HCT116 (cell line): ENCODE measurements at regions not wholly inside any gene's neighbourhood (a gene's known extent, or its start where the extent isn't known, plus 50 kb on each side); places are given as distances from the start of the nearest gene placed in this dataset.

Experiments used
- ATAC-seq: fragments of 200-7000 bp; cut with Tn5 transposase; 2 replicates; pipeline ENCODE4 v1.9.1; 2020; ENCODE audit warnings: mild to moderate bottlenecking, moderate library complexity
- BruUV-seq: library from RNA; stranded (reverse); fragments of 400-500 nt; replicated peaks from 2 replicates; lab custom pipeline; 2021; lab: Mats Ljungman, UMichigan
- CTCF ChIA-PET: fragments of 300-600 bp; sonication (Branson Sonifier 250); formaldehyde crosslinking; loops from one replicate; lab custom pipeline; 2021; ENCODE audit warnings: antibody characterized with exemption; lab: Charles Lee
- POLR2A ChIA-PET: fragments of 300-600, 350-600 bp; sonication (Branson Sonifier 250); formaldehyde crosslinking; loops from one replicate; lab custom pipeline; 2021; ENCODE audit warnings: antibody characterized with exemption; lab: Charles Lee
- RAD21 ChIA-PET, 2 experiments: fragments of 300-600 bp; sonication (Branson Sonifier 250); formaldehyde crosslinking; loops; one replicate each; lab custom pipeline; 2023; ENCODE audit warnings: low total read pairs in 2 of 2; ENCODE audit not compliant: uncharacterized antibody in 2 of 2, unreplicated experiment in 2 of 2, low non-redundant PET in 1 of 2; lab: Charles Lee
- DNase-seq: peaks from one replicate; pipeline ENCODE4 v3.0.0-alpha.2; 2010; ENCODE audit warnings: low read depth, low spot score
- H2AFZ ChIP-seq: fragments of 200-600 bp; shearing (Covaris generic), sonication (generic); 2 replicates; pipeline ENCODE4 v1.6.1; 2017; ENCODE audit warnings: low read depth, mixed run types, mixed read lengths, antibody characterized with exemption, low read length; ENCODE audit not compliant: poor library complexity, severe bottlenecking
- H3K27ac ChIP-seq: 2 replicates; pipeline ENCODE4 v1.5.1; 2012; ENCODE audit warnings: low read depth, low read length
- H3K27me3 ChIP-seq: fragments of 200-600 bp; sonication (generic); 2 replicates; pipeline ENCODE4 v1.6.1; 2016; ENCODE audit warnings: mixed run types, low read length, mixed read lengths; ENCODE audit not compliant: insufficient read depth
- H3K36me3 ChIP-seq, 2 experiments: fragments of 200-500 bp in 1 of 2; fragments of 200-600 bp in 1 of 2; sonication (Bioruptor generic) in 1 of 2; sonication (generic) in 1 of 2; 2 replicates each; pipeline versions ENCODE4 v1.5.1 to v1.6.1; 2014 to 2016; ENCODE audit warnings: low read length in 2 of 2, inconsistent platforms in 1 of 2, mixed read lengths in 1 of 2, mixed run types in 1 of 2; ENCODE audit not compliant: insufficient read depth in 2 of 2, control insufficient read depth in 1 of 2
- H3K4me1 ChIP-seq, 2 experiments: fragments of 200-600 bp in 1 of 2; sonication (generic) in 1 of 2; 2 replicates each; pipeline versions ENCODE4 v1.5.1 to v1.6.1; 2012 to 2017; ENCODE audit warnings: low read length in 2 of 2, inconsistent platforms in 1 of 2, mild to moderate bottlenecking in 1 of 2, mixed read lengths in 1 of 2, mixed run types in 1 of 2, moderate library complexity in 1 of 2; ENCODE audit not compliant: insufficient read depth in 2 of 2, control insufficient read depth in 1 of 2
- H3K4me2 ChIP-seq: fragments of 200-600 bp; sonication (generic); 2 replicates; pipeline ENCODE4 v1.6.1; 2017; ENCODE audit warnings: mixed run types, low read length, mixed read lengths
- H3K4me3 ChIP-seq, 2 experiments: fragments of 200-600 bp in 1 of 2; sonication (generic) in 1 of 2; replicated peaks in 1 of 2; 2 replicates each; pipeline ENCODE4 v1.5.1; 2011 to 2016; ENCODE audit warnings: low read length in 2 of 2, control low read depth in 1 of 2, low read depth in 1 of 2, mild to moderate bottlenecking in 1 of 2, mixed read lengths in 1 of 2, mixed run types in 1 of 2
- H3K79me2 ChIP-seq: fragments of 200-600 bp; sonication (generic); 2 replicates; pipeline ENCODE4 v1.6.1; 2017; ENCODE audit warnings: mild to moderate bottlenecking, mixed run types, low read length, moderate library complexity, mixed read lengths; ENCODE audit not compliant: insufficient read depth
- H3K9ac ChIP-seq: fragments of 200-600 bp; sonication (generic); 2 replicates; pipeline ENCODE4 v1.6.1; 2016; ENCODE audit warnings: low read length, mixed read lengths
- H3K9me2 ChIP-seq: fragments of 200-600 bp; sonication (generic), shearing (Covaris generic); 2 replicates; pipeline ENCODE4 v1.6.1; 2017; ENCODE audit warnings: mixed run types, mild to moderate bottlenecking, moderate library complexity; ENCODE audit not compliant: insufficient read depth
- H3K9me3 ChIP-seq, 2 experiments: fragments of 200-500 bp in 1 of 2; fragments of 200-600 bp in 1 of 2; sonication (Bioruptor generic) in 1 of 2; sonication (generic) in 1 of 2; 2 replicates each; pipeline ENCODE4 v1.6.1; 2014 to 2017; ENCODE audit warnings: low read length in 2 of 2, mixed read lengths in 2 of 2, inconsistent platforms in 1 of 2, low read depth in 1 of 2, mild to moderate bottlenecking in 1 of 2, mixed run types in 1 of 2, moderate library complexity in 1 of 2; ENCODE audit not compliant: control insufficient read depth in 1 of 2, insufficient read depth in 1 of 2
- H4K20me1 ChIP-seq: fragments of 200-600 bp; sonication (generic), shearing (Covaris generic); 2 replicates; pipeline ENCODE4 v1.6.1; 2017; ENCODE audit warnings: mixed run types, mild to moderate bottlenecking, moderate library complexity; ENCODE audit not compliant: insufficient read depth
- ATF3 ChIP-seq: IDR thresholded peaks from 2 replicates; pipeline ENCODE4 v1.6.1; 2012
- CEBPB ChIP-seq: IDR thresholded peaks from 2 replicates; pipeline ENCODE4 v1.6.1; 2012; ENCODE audit warnings: low read depth
- ELF1 ChIP-seq: IDR thresholded peaks from 2 replicates; pipeline ENCODE4 v1.6.1; 2012; ENCODE audit warnings: low read depth, borderline replicate concordance
- EZH2 ChIP-seq: fragments of 200-600 bp; sonication (generic); IDR thresholded peaks from 2 replicates; pipeline ENCODE4 v1.6.1; 2017; ENCODE audit warnings: antibody characterized with exemption, mixed run types
- MAX ChIP-seq: IDR thresholded peaks from 2 replicates; pipeline ENCODE4 v1.6.1; 2012
- POLR2A ChIP-seq: IDR thresholded peaks from 2 replicates; pipeline ENCODE4 v1.7.0; 2011; ENCODE audit warnings: borderline replicate concordance; ENCODE audit not compliant: insufficient read depth, insufficient read length; ENCODE audit errors: extremely low read depth
- POLR2AphosphoS5 ChIP-seq: IDR thresholded peaks from 2 replicates; pipeline ENCODE4 v1.6.1; 2011; ENCODE audit warnings: mild to moderate bottlenecking, low read depth, low read length, moderate library complexity
- RAD21 ChIP-seq: IDR thresholded peaks from 2 replicates; pipeline ENCODE4 v1.6.1; 2012; ENCODE audit warnings: low read depth, mild to moderate bottlenecking
- SRF ChIP-seq: IDR thresholded peaks from 2 replicates; pipeline ENCODE4 v1.6.1; 2012; ENCODE audit warnings: low read depth
- TCF7L2 ChIP-seq: IDR thresholded peaks from 2 replicates; pipeline ENCODE4 v1.7.0; 2011; ENCODE audit warnings: borderline replicate concordance, inconsistent platforms; ENCODE audit not compliant: insufficient read depth, insufficient read length; ENCODE audit errors: extremely low read depth
- ZBTB33 ChIP-seq: IDR thresholded peaks from 2 replicates; pipeline ENCODE4 v1.6.1; 2011; ENCODE audit warnings: mild to moderate bottlenecking, low read length, moderate library complexity; ENCODE audit not compliant: insufficient replicate concordance; ENCODE audit errors: extremely low read depth
- ZFX ChIP-seq: fragments of 450-650 bp; IDR thresholded peaks from 2 replicates; pipeline ENCODE4 v1.6.1; 2017
- ZNF274 ChIP-seq: fragments of 200-500 bp; sonication (Bioruptor generic); IDR thresholded peaks from 2 replicates; pipeline ENCODE4 v1.6.1; 2014; ENCODE audit warnings: mild to moderate bottlenecking, low read depth, low read length, inconsistent platforms
- intact Hi-C: fragments of 100-400 bp; cut with micrococcal nuclease; formaldehyde crosslinking; loops from 2 replicates; pipeline ENCODE4 v1.10.0; 2022

GRCh38 chr2:115976916-115977315, 1534.5 kb downstream of the DPP10 start:
- ChIA-PET RAD21 (no interaction called here), CTCF (no interaction called here), POLR2A (no interaction called here)
- ATAC-seq (no peak), DNase-seq (no peak)
- no peaks in the 10 kb centered on the region for H3K36me3 ChIP-seq
- TF ChIP-seq MAX, result no peak
- no peak for TF ChIP-seq ZBTB33
- no peak for TF ChIP-seq ZFX
- no peak for TF ChIP-seq ELF1
- no peaks in the 10 kb centered on the region for H3K9me2 ChIP-seq
- intact Hi-C loops, result no loop called here
- H3K9ac ChIP-seq, result no peak overlapping the region
- H3K4me1 ChIP-seq, result no peaks in the 10 kb centered on the region
- no peaks in the 10 kb centered on the region for H3K79me2 ChIP-seq
- H3K27ac ChIP-seq, result no peak overlapping the region
- no peak overlapping the region for H2AFZ ChIP-seq
- peaks cover 14 to 20% of the 10 kb centered on the region in 2 experiments; a peak in 2 of 4 replicates for H3K9me3 ChIP-seq
- H3K27me3 ChIP-seq, result no peaks in the 10 kb centered on the region
- BruUV-seq, result no TSS peak
- H4K20me1 ChIP-seq, result no peaks in the 10 kb centered on the region
- H3K4me2 ChIP-seq, result no peak overlapping the region
- H3K4me3 ChIP-seq, result no peak overlapping the region

GRCh38 chr2:115999039-115999438, 1556.6 kb downstream of the DPP10 start:
- RAD21 ChIA-PET, result no interaction called here
- BruUV-seq, result no TSS peak

More at GRCh38 chr2:115999039-115999438, 1556.6 kb downstream of the DPP10 start:
- ChIA-PET CTCF (no interaction called here), POLR2A (no interaction called here)
- H3K4me1 ChIP-seq, result no peaks in the 10 kb centered on the region
- H3K9me2 ChIP-seq, result no peaks in the 10 kb centered on the region
- no peaks in the 10 kb centered on the region for H3K27me3 ChIP-seq
- peaks cover 14 to 20% of the 10 kb centered on the region in 2 experiments; a peak in 2 of 4 replicates for H3K9me3 ChIP-seq
- no peak overlapping the region for H2AFZ ChIP-seq
- H3K79me2 ChIP-seq, result no peaks in the 10 kb centered on the region
- H3K27ac ChIP-seq, result no peak overlapping the region
- intact Hi-C loops, result no loop called here
- TF ChIP-seq RAD21 (no peak), EZH2 (no peak), TCF7L2 (no peak), ZFX (no peak), POLR2AphosphoS5 (no peak), POLR2A (no peak), ATF3 (no peak), SRF (no peak), ZNF274 (no peak), CEBPB (no peak)
- ATAC-seq, result no peak
- no peaks in the 10 kb centered on the region for H4K20me1 ChIP-seq
- no peaks in the 10 kb centered on the region for H3K36me3 ChIP-seq
- H3K4me2 ChIP-seq, result no peak overlapping the region
- no peak overlapping the region for H3K9ac ChIP-seq
- H3K4me3 ChIP-seq, result no peak overlapping the region
- no peak for DNase-seq
